ENCODE measurements at regions not wholly inside any gene's neighbourhood (a gene's known extent, or its start where the extent isn't known, plus 50 kb on each side); places are given as distances from the start of the nearest gene placed in this dataset.

DNA sequence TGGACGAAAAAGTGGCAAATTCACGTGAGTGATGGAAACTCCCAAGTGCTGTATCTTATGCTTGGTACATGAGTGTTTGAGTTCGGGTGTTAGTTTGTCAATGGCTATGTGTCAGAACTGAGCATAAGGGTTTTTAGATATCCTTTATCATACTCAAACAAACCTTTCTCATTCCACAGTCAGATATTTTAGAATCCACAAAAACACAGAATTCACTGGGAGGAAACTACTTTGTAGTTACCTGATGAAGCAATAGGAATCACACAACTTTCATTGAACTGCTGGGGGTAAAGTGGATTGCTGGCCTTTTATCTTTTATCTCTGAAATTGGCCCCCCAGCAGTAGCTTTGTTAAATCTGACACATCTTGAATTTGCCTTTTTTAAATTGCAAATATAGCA is 64.0 kb downstream of the DKK1 start:
- TF ChIP-seq, protein P1, sequence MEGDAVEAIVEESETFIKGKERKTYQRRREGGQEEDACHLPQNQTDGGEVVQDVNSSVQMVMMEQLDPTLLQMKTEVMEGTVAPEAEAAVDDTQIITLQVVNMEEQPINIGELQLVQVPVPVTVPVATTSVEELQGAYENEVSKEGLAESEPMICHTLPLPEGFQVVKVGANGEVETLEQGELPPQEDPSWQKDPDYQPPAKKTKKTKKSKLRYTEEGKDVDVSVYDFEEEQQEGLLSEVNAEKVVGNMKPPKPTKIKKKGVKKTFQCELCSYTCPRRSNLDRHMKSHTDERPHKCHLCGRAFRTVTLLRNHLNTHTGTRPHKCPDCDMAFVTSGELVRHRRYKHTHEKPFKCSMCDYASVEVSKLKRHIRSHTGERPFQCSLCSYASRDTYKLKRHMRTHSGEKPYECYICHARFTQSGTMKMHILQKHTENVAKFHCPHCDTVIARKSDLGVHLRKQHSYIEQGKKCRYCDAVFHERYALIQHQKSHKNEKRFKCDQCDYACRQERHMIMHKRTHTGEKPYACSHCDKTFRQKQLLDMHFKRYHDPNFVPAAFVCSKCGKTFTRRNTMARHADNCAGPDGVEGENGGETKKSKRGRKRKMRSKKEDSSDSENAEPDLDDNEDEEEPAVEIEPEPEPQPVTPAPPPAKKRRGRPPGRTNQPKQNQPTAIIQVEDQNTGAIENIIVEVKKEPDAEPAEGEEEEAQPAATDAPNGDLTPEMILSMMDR (IDR thresholded peaks at IDR 0.05) = no peak
- TF ChIP-seq POLR2A (IDR thresholded peaks at IDR 0.05) = no peak
